ENCODE measurements at regions not wholly inside any gene's neighbourhood (a gene's known extent, or its start where the extent isn't known, plus 50 kb on each side); places are given as distances from the start of the nearest gene placed in this dataset.

DNA sequence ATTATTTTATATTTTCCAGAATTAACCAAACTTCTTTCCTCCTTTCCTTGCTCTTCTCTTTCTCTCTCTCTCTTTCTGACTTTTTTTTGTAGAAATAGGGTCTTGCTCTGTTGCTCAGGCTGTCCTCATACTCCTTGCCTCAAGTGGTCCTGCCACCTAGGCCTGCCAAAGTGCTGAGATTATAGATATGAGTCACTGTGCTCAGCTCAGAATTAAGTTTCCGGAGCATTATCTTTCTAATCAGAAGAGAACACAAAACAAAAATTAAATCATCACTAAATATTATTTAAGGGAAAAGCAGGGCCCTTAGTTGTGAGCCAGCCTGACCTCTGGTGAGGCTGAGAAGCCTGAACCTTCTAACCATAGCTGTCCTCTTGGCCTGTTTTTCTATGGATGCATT is 168.2 kb downstream of the SOX2 start:
- TF ChIP-seq, protein P1, sequence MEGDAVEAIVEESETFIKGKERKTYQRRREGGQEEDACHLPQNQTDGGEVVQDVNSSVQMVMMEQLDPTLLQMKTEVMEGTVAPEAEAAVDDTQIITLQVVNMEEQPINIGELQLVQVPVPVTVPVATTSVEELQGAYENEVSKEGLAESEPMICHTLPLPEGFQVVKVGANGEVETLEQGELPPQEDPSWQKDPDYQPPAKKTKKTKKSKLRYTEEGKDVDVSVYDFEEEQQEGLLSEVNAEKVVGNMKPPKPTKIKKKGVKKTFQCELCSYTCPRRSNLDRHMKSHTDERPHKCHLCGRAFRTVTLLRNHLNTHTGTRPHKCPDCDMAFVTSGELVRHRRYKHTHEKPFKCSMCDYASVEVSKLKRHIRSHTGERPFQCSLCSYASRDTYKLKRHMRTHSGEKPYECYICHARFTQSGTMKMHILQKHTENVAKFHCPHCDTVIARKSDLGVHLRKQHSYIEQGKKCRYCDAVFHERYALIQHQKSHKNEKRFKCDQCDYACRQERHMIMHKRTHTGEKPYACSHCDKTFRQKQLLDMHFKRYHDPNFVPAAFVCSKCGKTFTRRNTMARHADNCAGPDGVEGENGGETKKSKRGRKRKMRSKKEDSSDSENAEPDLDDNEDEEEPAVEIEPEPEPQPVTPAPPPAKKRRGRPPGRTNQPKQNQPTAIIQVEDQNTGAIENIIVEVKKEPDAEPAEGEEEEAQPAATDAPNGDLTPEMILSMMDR (conservative IDR thresholded peaks at IDR 0.05) = no peak
- TF ChIP-seq EZH2 (IDR thresholded peaks at IDR 0.05; ENCODE audit: low read depth) = no peak

Data from PC-9 (cell line).